ENCODE measurements at regions not wholly inside any gene's neighbourhood (a gene's known extent, or its start where the extent isn't known, plus 50 kb on each side); places are given as distances from the start of the nearest gene placed in this dataset.
A peak's percentile ranks its signal among the peaks of the same experiment; 100 is the strongest.

DNA sequence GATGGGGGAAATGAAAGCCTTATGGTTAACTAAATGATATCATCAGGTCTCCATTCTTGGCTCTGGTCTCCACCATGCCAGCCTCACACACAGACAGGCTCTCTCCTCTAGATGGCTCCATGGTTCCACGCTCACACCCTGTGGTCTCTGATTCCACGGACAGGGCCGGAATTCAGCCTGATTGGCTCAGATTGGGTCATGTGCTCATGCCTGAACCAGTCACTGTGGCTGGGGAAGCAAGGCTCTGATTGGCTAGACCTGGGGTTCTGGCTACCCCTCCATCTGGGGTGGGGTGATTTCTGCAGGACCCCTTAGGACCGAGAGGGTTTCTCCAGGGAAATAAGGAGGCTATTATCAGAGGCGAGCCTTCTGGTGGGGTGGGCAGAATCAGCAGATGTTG, 277.0 kb downstream of the PTPRU start:
- no peak for TF ChIP-seq POLR2AphosphoS5 (IDR thresholded peaks at IDR 0.05)
- TF ChIP-seq, protein P1, sequence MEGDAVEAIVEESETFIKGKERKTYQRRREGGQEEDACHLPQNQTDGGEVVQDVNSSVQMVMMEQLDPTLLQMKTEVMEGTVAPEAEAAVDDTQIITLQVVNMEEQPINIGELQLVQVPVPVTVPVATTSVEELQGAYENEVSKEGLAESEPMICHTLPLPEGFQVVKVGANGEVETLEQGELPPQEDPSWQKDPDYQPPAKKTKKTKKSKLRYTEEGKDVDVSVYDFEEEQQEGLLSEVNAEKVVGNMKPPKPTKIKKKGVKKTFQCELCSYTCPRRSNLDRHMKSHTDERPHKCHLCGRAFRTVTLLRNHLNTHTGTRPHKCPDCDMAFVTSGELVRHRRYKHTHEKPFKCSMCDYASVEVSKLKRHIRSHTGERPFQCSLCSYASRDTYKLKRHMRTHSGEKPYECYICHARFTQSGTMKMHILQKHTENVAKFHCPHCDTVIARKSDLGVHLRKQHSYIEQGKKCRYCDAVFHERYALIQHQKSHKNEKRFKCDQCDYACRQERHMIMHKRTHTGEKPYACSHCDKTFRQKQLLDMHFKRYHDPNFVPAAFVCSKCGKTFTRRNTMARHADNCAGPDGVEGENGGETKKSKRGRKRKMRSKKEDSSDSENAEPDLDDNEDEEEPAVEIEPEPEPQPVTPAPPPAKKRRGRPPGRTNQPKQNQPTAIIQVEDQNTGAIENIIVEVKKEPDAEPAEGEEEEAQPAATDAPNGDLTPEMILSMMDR (IDR thresholded peaks at IDR 0.05 in 8 of 11, conservative IDR thresholded peaks at IDR 0.05 in 3 of 11), result peak in 7 of 11 experiments; percentile 25 to 54 (median 33)

Measured in spleen (tissue), 7 donors.